ENCODE measurements at regions not wholly inside any gene's neighbourhood (a gene's known extent, or its start where the extent isn't known, plus 50 kb on each side); places are given as distances from the start of the nearest gene placed in this dataset.
"Not testable (repeated sequence)": the region's sequence is repeated elsewhere in the genome, so short reads cannot be mapped to it uniquely, and the experiment has no call there.

DNA sequence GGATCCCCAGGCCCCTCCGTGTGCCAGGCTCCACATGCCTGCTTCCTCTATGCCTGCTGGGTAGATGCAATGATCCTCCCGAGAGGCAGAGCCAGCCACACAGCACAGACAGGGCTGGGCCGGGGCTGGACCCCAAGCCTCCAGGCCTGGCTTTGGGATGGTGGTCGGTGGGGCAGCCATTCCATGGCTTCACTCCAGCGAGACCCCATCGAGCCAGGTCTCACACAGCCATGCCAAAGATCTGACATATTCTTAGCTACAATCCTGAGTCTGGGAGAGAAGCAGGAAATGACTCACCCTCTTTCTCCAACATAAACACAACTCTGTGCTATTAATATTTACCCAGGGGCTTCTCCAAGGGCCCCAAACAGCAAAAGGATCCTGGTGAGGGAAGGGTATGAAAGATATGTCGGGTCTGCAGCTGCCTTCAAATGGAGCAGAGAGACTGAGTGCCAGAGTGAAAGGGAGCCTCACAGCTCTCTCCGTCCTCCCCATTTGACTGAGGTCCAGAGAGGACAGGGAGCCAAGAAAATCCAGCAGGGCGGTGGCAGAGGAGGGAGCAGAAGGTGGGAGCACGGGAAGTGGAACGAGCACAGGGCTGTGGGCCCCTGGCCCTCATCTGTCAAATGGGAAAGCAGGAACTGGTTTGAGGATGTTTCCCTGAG lies 639.5 kb downstream of the MATN1 start:
- peaks cover 0 to 4% of the 10 kb centered on the region in 2 donors for H3K27me3 ChIP-seq
- DNase-seq (ENCODE audit: low spot score in 2 of 2) = no peak
- no peak overlapping the region for H3K4me3 ChIP-seq
- no peak for TF ChIP-seq POLR2A (IDR thresholded peaks at IDR 0.05)
- TF ChIP-seq POLR2AphosphoS5 (IDR thresholded peaks at IDR 0.05) = no peak
- TF ChIP-seq, protein P1, sequence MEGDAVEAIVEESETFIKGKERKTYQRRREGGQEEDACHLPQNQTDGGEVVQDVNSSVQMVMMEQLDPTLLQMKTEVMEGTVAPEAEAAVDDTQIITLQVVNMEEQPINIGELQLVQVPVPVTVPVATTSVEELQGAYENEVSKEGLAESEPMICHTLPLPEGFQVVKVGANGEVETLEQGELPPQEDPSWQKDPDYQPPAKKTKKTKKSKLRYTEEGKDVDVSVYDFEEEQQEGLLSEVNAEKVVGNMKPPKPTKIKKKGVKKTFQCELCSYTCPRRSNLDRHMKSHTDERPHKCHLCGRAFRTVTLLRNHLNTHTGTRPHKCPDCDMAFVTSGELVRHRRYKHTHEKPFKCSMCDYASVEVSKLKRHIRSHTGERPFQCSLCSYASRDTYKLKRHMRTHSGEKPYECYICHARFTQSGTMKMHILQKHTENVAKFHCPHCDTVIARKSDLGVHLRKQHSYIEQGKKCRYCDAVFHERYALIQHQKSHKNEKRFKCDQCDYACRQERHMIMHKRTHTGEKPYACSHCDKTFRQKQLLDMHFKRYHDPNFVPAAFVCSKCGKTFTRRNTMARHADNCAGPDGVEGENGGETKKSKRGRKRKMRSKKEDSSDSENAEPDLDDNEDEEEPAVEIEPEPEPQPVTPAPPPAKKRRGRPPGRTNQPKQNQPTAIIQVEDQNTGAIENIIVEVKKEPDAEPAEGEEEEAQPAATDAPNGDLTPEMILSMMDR (IDR thresholded peaks at IDR 0.05) = no peak
- H3K36me3 ChIP-seq = no peaks in the 10 kb centered on the region
- peaks cover 0 to 4% of the 10 kb centered on the region in 2 donors for H3K4me1 ChIP-seq
- H3K9me3 ChIP-seq = no peaks in the 10 kb centered on the region
- intact Hi-C loops (cut with DNase I; ENCODE audit: low total_unique reads) = loop anchor here (10.0 kb wide), 1 partner anchor 849 kb away; the partner anchor contains the start of genes MECR and PTPRU
- peak overlapping the region in 1 of 2 donors; percentile 60 for H3K27ac ChIP-seq

DNA sequence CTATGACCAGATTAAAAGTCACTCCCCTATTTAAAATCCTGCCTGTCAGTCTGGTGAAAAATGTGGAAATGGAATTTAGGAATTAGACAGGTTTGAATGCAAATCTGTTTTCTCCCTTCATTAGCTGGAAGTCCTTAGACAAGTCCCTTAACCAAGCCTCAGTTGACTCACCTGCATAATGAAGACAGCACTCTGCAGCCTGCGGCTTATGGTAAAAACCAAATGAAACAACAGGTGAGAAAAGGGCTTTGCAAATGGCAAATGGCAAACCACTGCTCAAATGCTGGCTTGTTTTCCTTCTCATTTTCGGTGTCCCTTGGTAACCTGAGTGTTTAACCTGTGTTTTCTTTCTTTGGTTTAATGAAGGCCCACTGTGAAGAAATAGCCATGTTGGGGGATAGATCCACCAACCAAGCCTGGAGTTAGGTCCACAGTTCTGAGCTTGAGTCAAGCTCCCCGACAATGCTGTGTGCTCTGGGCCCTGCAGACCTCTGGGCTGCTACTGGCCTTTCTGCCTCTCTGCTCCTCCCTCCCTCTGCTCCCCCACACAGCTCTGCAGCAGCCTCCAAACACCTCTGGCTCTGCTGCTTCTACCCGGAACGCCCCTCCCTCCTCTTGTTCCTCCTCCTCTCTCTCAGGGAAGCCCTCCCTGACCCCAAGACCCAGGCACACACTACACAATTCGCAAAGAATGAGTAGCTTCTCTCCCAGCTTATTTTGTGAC lies 641.8 kb downstream of the MATN1 start:
- H3K9me3 ChIP-seq = no peaks in the 10 kb centered on the region
- no peak overlapping the region for H3K4me3 ChIP-seq
- H3K4me1 ChIP-seq = peaks cover 0 to 4% of the 10 kb centered on the region in 2 donors
- DNase-seq (ENCODE audit: low spot score in 2 of 2) = no peak
- H3K27ac ChIP-seq = no peak overlapping the region
- TF ChIP-seq POLR2AphosphoS5 (IDR thresholded peaks at IDR 0.05) (no peak), POLR2A (IDR thresholded peaks at IDR 0.05) (no peak)
- intact Hi-C loops (cut with DNase I; ENCODE audit: low total_unique reads) = loop anchor here (10.0 kb wide), 1 partner anchor 847 kb away; the partner anchor contains the start of genes MECR and PTPRU
- H3K27me3 ChIP-seq = peaks cover 0 to 4% of the 10 kb centered on the region in 2 donors
- H3K36me3 ChIP-seq = no peaks in the 10 kb centered on the region

DNA sequence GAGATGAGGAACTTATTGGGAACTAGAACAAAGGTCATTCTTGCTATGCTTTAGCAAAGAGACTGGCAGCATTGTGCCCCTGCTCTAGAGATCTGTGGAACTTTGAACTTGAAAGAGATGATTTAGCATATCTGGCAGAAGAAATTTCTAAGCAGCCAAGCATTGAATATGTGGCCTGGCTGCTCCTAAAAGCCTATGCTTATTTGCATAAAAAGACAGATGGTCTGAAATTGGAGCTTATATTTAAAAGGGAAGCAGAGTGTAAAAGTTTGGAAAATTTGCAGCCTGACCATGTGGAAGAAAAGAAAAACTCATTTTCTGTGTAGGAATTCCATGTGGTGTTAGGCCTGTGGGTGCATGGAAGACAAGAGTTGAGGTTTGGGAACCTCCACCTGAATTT lies 647.5 kb downstream of the MATN1 start:
- H3K27me3 ChIP-seq; H3K27ac ChIP-seq; H3K9me3 ChIP-seq; H3K4me3 ChIP-seq; H3K4me1 ChIP-seq; DNase-seq (ENCODE audit: low spot score in 2 of 2); H3K36me3 ChIP-seq; intact Hi-C loops (cut with DNase I; ENCODE audit: low total_unique reads): not testable (repeated sequence)

DNA sequence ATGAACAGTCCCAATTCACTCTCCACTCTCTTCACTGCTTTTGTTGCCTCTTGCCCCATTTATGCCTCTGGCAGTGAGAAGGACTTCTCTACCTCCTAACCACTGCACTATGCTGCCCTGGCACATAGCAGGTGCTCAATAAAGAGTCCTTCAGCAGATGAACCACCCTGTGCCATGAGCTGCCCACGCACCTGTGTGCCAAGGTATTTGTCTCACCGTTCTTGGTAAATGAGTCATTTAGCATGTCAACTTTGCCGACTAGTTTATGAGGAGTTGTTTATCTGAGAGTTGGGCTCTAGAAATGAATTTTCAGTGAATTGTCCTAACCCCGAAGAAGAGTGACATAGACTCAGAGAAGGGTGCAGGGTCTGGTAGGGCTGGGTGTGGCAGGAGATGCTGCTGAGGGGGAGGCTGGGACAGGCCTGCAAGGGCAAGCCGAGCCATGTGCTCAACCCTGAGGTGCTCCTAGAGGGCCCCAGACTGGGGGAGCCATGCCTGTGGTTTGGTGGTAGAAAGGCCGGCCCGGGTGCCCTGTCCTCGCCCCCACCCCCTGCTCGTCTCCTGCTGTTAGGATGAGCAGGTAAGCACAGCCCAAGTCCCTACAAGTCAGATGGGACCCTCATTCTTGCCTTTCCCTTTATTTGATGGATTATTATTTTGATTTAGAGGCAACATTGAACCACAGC lies 654.5 kb downstream of the MATN1 start:
- Histone ChIP-seq H3K9me3 (no peaks in the 10 kb centered on the region), H3K27me3 (no peaks in the 10 kb centered on the region), H3K36me3 (no peaks in the 10 kb centered on the region), H3K27ac (no peak overlapping the region), H3K4me1 (no peaks in the 10 kb centered on the region), H3K4me3 (no peak overlapping the region)
- intact Hi-C loops (cut with DNase I; ENCODE audit: low total_unique reads) = no loop called here
- no peak for DNase-seq (ENCODE audit: low spot score in 2 of 2)
- TF ChIP-seq, protein P1 (IDR thresholded peaks at IDR 0.05) = no peak
- TF ChIP-seq POLR2AphosphoS5 (IDR thresholded peaks at IDR 0.05) = no peak

DNA sequence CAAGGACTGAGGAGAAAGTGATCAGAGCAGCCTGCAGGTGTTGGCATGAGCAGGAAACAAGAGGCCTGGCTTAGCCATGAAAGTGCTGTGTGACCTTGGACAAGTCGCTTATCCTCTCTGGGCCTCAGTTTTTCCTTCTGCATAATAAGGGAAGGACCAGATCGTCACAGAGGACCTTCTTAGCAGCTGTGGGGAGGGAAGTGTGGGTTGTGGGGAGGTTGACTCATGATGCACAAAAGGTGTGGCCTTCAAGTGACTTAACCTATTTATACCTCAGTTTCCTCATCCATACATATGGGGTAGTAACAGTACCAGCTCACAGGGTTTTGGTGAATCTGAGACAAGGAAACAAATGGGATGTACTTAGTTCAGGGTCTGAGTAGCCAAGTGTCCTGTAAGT lies 658.8 kb downstream of the MATN1 start:
- H3K27ac ChIP-seq = no peak overlapping the region
- intact Hi-C loops (cut with DNase I; ENCODE audit: low total_unique reads) = no loop called here
- no peaks in the 10 kb centered on the region for H3K27me3 ChIP-seq
- H3K9me3 ChIP-seq = no peaks in the 10 kb centered on the region
- DNase-seq (ENCODE audit: low spot score in 2 of 2) = no peak
- H3K36me3 ChIP-seq = no peaks in the 10 kb centered on the region
- no peaks in the 10 kb centered on the region for H3K4me1 ChIP-seq
- H3K4me3 ChIP-seq = no peak overlapping the region
- TF ChIP-seq POLR2A (IDR thresholded peaks at IDR 0.05) (no peak), POLR2AphosphoS5 (IDR thresholded peaks at IDR 0.05) (no peak)
- TF ChIP-seq, protein P1 (IDR thresholded peaks at IDR 0.05) = no peak
